Neural crest cell (in vitro differentiated cells): ENCODE measurements at regions not wholly inside any gene's neighbourhood (a gene's known extent, or its start where the extent isn't known, plus 50 kb on each side); places are given as distances from the start of the nearest gene placed in this dataset.

Experiments
- DNase-seq: peaks from one replicate; pipeline ENCODE4 v3.0.0; 2021; ENCODE audit warnings: low read depth, mixed read lengths, low spot score
- H3K27ac Mint-ChIP-seq: one replicate; pipeline ENCODE4 v1.8.0; 2021; ENCODE audit warnings: mild to moderate bottlenecking, mixed read lengths; ENCODE audit not compliant: unreplicated experiment
- H3K27me3 Mint-ChIP-seq: 2 replicates; pipeline ENCODE4 v1.8.0; 2021; ENCODE audit warnings: low read depth, mild to moderate bottlenecking, mixed read lengths
- H3K36me3 Mint-ChIP-seq: 2 replicates; pipeline ENCODE4 v1.8.0; 2021; ENCODE audit warnings: low read depth, mild to moderate bottlenecking, mixed read lengths
- H3K4me1 Mint-ChIP-seq: 2 replicates; pipeline ENCODE4 v1.8.0; 2021; ENCODE audit warnings: mixed read lengths
- H3K4me3 Mint-ChIP-seq: one replicate; pipeline ENCODE4 v1.8.0; 2021; ENCODE audit warnings: mild to moderate bottlenecking, mixed read lengths
- H3K9me3 Mint-ChIP-seq: 2 replicates; pipeline ENCODE4 v1.8.0; 2021; ENCODE audit warnings: mixed read lengths
- CTCF ChIP-seq: fragments of 200-600 bp; sonication (generic); conservative IDR thresholded peaks from 2 replicates; pipeline ENCODE4 v1.5.0; 2021; ENCODE audit warnings: antibody characterized with exemption, mild to moderate bottlenecking

GRCh38 chr2:147015591-147015990, 829.2 kb upstream of the ACVR2A start:
- DNase-seq, result no peak
- H3K27ac Mint-ChIP-seq, result no peak overlapping the region
- no peak for TF ChIP-seq CTCF
- no peak overlapping the region for H3K4me3 Mint-ChIP-seq
- peaks cover 3% of the 10 kb centered on the region for H3K4me1 Mint-ChIP-seq
- H3K9me3 Mint-ChIP-seq, result peaks cover 2% of the 10 kb centered on the region
- no peaks in the 10 kb centered on the region for H3K36me3 Mint-ChIP-seq
- H3K27me3 Mint-ChIP-seq, result no peaks in the 10 kb centered on the region

- H3K9me3 Mint-ChIP-seq, result peaks cover 2% of the 10 kb centered on the region
- no peaks in the 10 kb centered on the region for H3K36me3 Mint-ChIP-seq
- no peak overlapping the region for H3K4me3 Mint-ChIP-seq
- H3K27me3 Mint-ChIP-seq, result no peaks in the 10 kb centered on the region
- peaks cover 3% of the 10 kb centered on the region for H3K4me1 Mint-ChIP-seq
- no peak for DNase-seq
- H3K27ac Mint-ChIP-seq, result no peak overlapping the region
- no peak for TF ChIP-seq CTCF
Observed at GRCh38 chr2:147013696-147014392, 831.0 kb upstream of the ACVR2A start.

- Mint-ChIP-seq H3K27me3 (no peaks in the 10 kb centered on the region), H3K4me1 (no peaks in the 10 kb centered on the region), H3K9me3 (peaks cover 6% of the 10 kb centered on the region), H3K27ac (no peak overlapping the region), H3K36me3 (no peaks in the 10 kb centered on the region), H3K4me3 (no peak overlapping the region)
- DNase-seq, result no peak
- no peak for TF ChIP-seq CTCF
Observed at GRCh38 chr2:147008481-147008880, 836.3 kb upstream of the ACVR2A start.

GRCh38 chr2:147006736-147007141, 838.1 kb upstream of the ACVR2A start:
- H3K36me3 Mint-ChIP-seq, result no peaks in the 10 kb centered on the region
- H3K27me3 Mint-ChIP-seq, result no peaks in the 10 kb centered on the region
- H3K4me3 Mint-ChIP-seq, result no peak overlapping the region
- H3K4me1 Mint-ChIP-seq, result no peaks in the 10 kb centered on the region
- H3K27ac Mint-ChIP-seq, result no peak overlapping the region
- no peak for DNase-seq
- H3K9me3 Mint-ChIP-seq, result peaks cover 6% of the 10 kb centered on the region
- no peak for TF ChIP-seq CTCF

- no peak for DNase-seq
- Mint-ChIP-seq H3K4me1 (no peaks in the 10 kb centered on the region), H3K4me3 (no peak overlapping the region), H3K9me3 (peaks cover 11% of the 10 kb centered on the region), H3K36me3 (peaks cover 3% of the 10 kb centered on the region), H3K27me3 (no peaks in the 10 kb centered on the region), H3K27ac (no peak overlapping the region)
- TF ChIP-seq CTCF, result no peak
Observed at GRCh38 chr2:147003081-147003480, 841.7 kb upstream of the ACVR2A start.
